HG03565 (cell line): ENCODE measurements at regions not wholly inside any gene's neighbourhood (a gene's known extent, or its start where the extent isn't known, plus 50 kb on each side); places are given as distances from the start of the nearest gene placed in this dataset.
"Not testable (repeated sequence)": the region's sequence is repeated elsewhere in the genome, so short reads cannot be mapped to it uniquely, and the experiment has no call there.

Experiments
- ATAC-seq: cut with Tn5 transposase; IDR thresholded peaks from one replicate; pipeline ENCODE4 v1.9.1; 2021; ENCODE audit warnings: mild to moderate bottlenecking, moderate library complexity; ENCODE audit not compliant: unreplicated experiment

DNA sequence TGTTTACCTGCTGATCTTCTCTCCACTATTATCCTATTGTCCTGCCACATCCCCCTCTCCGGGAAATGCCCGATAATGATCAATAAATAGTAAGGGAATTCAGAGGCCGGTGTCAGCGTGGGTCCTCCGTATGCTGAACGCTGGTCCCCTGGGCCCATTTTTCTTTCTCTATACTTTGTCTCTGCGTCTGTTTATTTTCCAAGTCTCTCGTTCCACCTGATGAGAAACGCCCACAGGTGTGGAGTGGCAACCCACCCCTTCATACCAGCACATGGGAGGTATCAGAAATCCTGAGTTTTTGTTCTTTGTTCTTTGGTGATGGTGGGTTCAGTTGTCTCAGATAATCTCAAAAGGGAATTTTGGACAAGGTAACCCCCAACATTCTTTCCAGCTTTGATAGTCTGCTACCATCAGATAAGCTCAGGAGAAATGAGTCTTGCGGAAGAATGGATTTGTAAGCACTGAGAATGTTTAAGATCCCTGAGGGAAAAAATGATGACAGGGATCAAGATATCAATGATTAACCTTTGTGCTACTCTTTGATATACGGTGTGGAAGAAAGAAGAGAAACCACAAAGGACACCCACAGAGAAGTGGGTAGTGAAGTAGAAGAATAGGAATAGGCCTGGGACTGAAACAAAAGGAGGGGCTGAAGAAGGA is 117.9 kb downstream of the CEP44 start:
- ATAC-seq, result no peak

GRCh38 chr4:174400603-174401302 is 117.0 kb downstream of the CEP44 start:
- ATAC-seq, result not testable (repeated sequence)

- ATAC-seq, result no peak
These were observed 115.0 kb downstream of the CEP44 start for GRCh38 chr4:174398728-174399127.

GRCh38 chr4:174397366-174398155 is 113.8 kb downstream of the CEP44 start:
- ATAC-seq, result no peak

DNA sequence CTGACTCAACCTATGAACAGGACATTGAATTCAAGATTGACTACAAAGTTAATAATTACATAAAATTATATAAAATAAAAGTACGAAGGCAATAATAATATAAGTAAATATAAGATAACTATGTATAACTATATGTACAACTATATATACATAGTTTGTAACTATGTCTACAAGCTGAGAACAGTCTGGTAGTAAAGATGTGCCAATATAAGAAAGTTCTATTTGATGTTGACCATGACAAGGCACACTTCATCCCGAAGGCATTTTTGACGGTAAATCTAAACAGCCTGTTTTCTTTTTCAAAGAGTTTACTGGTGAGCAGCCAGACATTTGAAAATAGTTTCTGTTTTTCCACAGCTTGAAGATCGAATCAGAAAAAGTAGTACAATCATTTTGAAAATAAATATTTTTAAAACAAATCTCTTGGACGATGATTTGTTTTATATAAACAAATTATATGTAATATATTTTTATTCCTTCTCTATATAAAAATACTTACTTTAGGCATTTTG is 112.9 kb downstream of the CEP44 start:
- no peak for ATAC-seq

GRCh38 chr4:174394915-174395314 is 111.2 kb downstream of the CEP44 start:
- ATAC-seq, result no peak

DNA sequence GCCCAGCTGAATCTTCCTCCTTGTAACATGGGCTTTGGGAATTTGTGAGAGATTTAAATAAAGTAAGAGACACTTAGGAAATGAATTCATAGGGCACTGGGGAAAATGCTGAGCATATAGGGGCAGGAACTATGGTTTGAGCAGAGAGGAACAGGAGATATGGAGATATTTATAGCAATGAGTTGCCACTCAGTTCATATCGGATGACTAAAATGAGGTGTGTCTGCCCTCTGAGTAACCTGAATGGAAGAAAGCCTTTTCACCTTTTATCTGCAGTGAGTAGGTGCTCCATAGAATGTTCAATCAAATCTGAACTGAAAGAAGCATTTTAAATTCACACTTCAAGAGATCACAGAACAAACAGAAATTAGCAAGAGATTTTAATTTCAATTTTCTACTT is 105.7 kb downstream of the CEP44 start:
- no peak for ATAC-seq

DNA sequence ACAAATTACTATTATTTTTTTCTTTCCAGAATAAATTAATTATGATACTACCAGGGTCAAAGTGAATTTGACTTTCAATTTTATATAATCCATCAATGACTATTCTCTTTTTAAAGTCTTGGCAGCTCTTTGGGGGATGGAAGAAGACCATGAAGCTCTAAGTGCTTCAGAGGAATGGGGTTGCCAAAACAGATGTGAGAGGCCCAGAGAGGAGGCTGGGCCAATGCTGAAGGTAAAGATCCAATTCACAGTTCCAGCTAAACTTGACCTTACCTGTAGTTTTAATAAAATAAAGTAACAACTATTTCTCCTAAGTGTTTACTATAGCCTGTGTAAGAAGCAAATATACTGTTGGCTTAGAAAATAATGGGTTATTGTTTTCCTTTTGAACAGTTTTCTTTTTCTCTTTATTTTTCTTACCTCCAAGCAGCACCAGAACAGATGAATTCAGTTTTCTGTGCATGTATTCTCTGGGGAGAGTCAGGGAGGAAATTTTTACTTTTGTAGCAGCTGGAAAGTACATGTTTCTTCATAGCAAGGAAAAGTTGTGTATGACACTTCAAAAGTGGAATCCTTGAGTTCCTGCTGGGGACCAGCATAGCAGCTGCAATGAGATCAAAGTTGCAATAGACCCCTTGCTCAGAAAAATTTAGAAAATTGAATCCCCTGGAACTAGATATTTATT is 104.9 kb downstream of the CEP44 start:
- no peak for ATAC-seq

DNA sequence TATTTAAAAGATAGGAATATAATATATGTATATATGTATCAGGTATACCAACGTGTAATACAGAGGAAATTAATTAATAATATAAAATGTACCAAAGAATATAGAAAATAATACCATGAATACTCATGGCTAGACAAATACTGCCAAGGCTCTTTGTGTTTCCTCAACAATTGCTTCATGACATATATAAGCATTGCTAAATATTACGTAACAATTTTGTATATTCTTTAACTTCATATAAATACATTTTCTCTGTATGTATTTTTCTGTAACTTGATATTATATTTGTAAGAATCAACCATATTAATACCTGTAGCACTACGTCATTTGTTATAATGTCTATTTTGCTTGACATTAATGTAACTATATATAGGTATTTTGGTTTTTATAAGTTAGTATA is 104.0 kb downstream of the CEP44 start:
- ATAC-seq, result no peak

DNA sequence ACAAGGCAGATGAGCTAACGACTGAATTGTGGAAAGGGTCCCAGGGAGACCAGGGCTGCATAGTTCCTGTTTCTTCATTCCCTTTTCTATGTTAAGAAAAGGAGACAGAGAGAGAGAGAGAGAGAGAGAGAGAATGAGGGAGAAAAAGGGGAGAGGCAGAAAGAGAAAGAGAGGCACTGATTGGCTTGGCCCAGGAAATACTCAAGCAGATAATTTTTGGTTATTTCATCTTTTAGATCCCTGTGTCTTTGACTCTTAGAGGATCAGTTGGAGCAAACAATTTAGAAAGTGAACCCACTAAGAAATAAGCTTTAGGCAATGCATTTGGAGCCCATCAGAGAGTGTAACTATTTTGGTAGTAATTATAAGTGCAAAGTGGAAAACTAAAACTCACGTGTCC is 103.4 kb downstream of the CEP44 start:
- no peak for ATAC-seq

GRCh38 chr4:174383783-174384182 is 100.1 kb downstream of the CEP44 start:
- no peak for ATAC-seq

DNA sequence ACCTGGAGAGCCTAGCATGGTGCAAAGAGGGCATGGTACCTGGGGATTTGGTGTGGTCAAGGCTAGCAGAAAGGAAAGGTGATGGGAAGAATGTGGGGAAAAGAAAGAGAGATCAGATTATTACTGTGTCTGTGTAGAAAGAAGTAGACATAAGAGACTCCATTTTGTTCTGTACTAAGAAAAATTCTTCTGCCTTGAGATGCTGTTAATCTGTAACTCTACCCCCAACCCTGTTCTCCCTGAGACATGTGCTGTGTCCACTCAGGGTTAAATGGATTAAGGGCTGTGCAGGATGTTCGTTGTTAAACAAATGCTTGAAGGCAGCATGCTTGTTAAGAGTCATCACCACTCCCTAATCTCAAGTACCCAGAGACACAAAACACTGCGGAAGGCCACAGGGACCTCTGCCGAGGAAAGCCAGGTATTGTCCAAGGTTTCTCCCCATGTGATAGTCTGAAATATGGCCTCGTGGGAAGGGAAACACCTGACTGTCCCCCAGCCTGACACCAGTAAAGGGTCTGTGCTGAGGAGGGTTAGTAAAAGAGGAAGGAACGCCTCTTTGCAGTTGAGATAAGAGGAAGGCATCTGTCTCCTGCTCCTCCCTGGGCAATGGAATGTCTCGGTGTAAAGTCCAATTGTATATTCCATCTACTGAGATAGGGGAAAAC is 99.4 kb downstream of the CEP44 start:
- ATAC-seq, result not testable (repeated sequence)
